HepG2 (cell line): ENCODE measurements at regions not wholly inside any gene's neighbourhood (a gene's known extent, or its start where the extent isn't known, plus 50 kb on each side); places are given as distances from the start of the nearest gene placed in this dataset.

Source experiments
- BHLHE40 ChIP-seq: IDR thresholded peaks from 2 replicates; pipeline ENCODE4 v1.6.1; 2011; ENCODE audit warnings: low read length, improper control_type of control experiment
- BORCS8-MEF2B ChIP-seq: sonication (generic); formaldehyde crosslinking; IDR thresholded peaks from 2 replicates; pipeline ENCODE4 v1.8.0; 2022; ENCODE audit warnings: mild to moderate bottlenecking, missing genetic modification reagents
- CEBPB ChIP-seq: IDR thresholded peaks from 2 replicates; pipeline ENCODE4 v1.6.1; 2011; ENCODE audit warnings: low read depth, low read length, improper control_type of control experiment, borderline replicate concordance
- FOXK1 ChIP-seq: sonication (generic); formaldehyde crosslinking; IDR thresholded peaks from 2 replicates; pipeline ENCODE4 v1.4.0; 2020; ENCODE audit warnings: low read depth, missing genetic modification reagents, borderline replicate concordance
- GRHL1 ChIP-seq: sonication (generic); formaldehyde crosslinking; conservative IDR thresholded peaks from 2 replicates; pipeline ENCODE4 v1.8.0; 2022; ENCODE audit warnings: missing genetic modification reagents
- HOXA9 ChIP-seq: sonication (generic); formaldehyde crosslinking; IDR thresholded peaks from 2 replicates; pipeline ENCODE4 v1.8.1; 2022; ENCODE audit warnings: missing genetic modification reagents, mild to moderate bottlenecking, moderate library complexity, borderline replicate concordance
- IKZF1 ChIP-seq: fragments of 450-650 bp; IDR thresholded peaks from 2 replicates; pipeline ENCODE4 v1.7.1; 2016
- MAZ ChIP-seq, 2 experiments: sonication (generic) in 1 of 2; formaldehyde crosslinking in 1 of 2; IDR thresholded peaks; 2 replicates each; pipeline versions ENCODE4 v1.5.0 to v1.6.1; 2012 to 2020; ENCODE audit warnings: low read depth in 2 of 2, mild to moderate bottlenecking in 2 of 2, borderline replicate concordance in 1 of 2, improper control_type of control experiment in 1 of 2, low read length in 1 of 2, missing genetic modification reagents in 1 of 2, moderate library complexity in 1 of 2
- MED1 ChIP-seq: sonication (generic); formaldehyde crosslinking; IDR thresholded peaks from 2 replicates; pipeline ENCODE4 v1.4.0; 2020; ENCODE audit warnings: missing genetic modification reagents
- POLR2AphosphoS5 ChIP-seq: IDR thresholded peaks from 2 replicates; pipeline ENCODE4 v1.6.1; 2012; ENCODE audit warnings: low read depth, low read length
- ZNF142 ChIP-seq: sonication (generic); formaldehyde crosslinking; IDR thresholded peaks from 2 replicates; pipeline ENCODE4 v1.4.0; 2020; ENCODE audit warnings: missing genetic modification reagents
- ZNF331 ChIP-seq: sonication (generic); formaldehyde crosslinking; IDR thresholded peaks from 2 replicates; pipeline ENCODE4 v1.4.0; 2020; ENCODE audit warnings: missing genetic modification reagents
- ZNF749 ChIP-seq: sonication (generic); formaldehyde crosslinking; IDR thresholded peaks from 2 replicates; pipeline ENCODE4 v1.8.0; 2022; ENCODE audit warnings: mild to moderate bottlenecking, missing genetic modification reagents, moderate library complexity, borderline replicate concordance
- ZSCAN29 ChIP-seq: sonication (generic); formaldehyde crosslinking; conservative IDR thresholded peaks from 2 replicates; pipeline ENCODE4 v1.4.0; 2020; ENCODE audit warnings: mild to moderate bottlenecking, missing genetic modification reagents
- TF ChIP-seq, protein P1 (sequence below): sonication (generic); formaldehyde crosslinking; IDR thresholded peaks from 2 replicates; pipeline ENCODE4 v1.5.0; 2020; ENCODE audit warnings: missing genetic modification reagents
- TF ChIP-seq, protein P2 (sequence below): sonication (generic); formaldehyde crosslinking; IDR thresholded peaks from 2 replicates; pipeline ENCODE4 v1.4.0; 2020; ENCODE audit warnings: missing genetic modification reagents, borderline replicate concordance
- TF ChIP-seq, protein P3 (sequence below): fragments of 450-650 bp; IDR thresholded peaks from 2 replicates; pipeline ENCODE4 v1.6.1; 2016

DNA sequence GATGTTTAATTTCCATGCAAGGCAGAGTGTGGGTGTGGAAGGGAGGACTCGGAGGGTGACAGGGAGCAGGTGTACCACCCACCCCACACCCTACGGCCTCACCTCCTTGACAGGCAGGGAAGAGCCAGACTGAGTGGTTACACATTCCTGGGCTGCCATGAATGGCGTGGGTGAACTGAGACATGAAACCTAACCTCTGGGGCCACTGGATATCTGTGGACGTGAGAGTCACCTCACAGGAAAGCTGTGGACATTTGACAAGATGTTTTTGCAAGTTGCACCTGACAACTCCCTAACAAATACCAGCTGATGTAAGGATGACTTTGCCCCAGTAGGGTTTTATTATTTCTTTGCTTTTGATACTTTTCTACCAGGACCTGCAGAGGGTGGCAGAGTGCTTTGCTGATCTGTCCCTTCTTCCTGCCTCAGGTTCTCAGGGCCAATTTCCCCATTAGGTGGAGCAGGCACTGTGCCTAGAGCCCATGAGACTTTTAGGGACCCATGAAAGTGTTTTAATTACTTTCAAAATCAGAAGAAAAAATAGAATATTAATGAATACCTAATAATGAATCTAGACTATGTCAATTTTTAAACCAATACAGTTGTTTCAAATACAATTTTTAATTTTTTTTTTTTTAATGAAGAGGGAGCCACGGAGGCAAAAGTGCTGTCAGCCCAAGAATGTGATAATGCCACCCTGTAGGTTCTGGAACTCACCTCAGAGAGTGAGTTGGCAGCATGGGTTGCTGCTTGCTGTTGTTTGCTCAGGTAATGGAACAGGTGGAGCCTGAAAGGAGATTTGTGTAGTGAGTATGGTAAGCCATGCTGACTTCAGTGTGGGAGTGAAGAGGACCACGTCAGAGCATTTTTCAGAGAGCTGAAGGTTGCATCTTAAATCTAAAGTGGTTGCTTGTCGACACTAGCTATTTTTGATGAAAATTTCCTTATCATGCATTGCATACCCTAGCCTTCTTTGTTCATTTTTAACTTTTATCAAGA is 58.0 kb upstream of the CYSLTR2 start (continued):
- no peak for TF ChIP-seq BORCS8-MEF2B (CRISPR knock-in tag)
- TF ChIP-seq, protein P1, sequence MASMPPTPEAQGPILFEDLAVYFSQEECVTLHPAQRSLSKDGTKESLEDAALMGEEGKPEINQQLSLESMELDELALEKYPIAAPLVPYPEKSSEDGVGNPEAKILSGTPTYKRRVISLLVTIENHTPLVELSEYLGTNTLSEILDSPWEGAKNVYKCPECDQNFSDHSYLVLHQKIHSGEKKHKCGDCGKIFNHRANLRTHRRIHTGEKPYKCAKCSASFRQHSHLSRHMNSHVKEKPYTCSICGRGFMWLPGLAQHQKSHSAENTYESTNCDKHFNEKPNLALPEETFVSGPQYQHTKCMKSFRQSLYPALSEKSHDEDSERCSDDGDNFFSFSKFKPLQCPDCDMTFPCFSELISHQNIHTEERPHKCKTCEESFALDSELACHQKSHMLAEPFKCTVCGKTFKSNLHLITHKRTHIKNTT (CRISPR knock-in tag), result no peak
- TF ChIP-seq, protein P2, sequence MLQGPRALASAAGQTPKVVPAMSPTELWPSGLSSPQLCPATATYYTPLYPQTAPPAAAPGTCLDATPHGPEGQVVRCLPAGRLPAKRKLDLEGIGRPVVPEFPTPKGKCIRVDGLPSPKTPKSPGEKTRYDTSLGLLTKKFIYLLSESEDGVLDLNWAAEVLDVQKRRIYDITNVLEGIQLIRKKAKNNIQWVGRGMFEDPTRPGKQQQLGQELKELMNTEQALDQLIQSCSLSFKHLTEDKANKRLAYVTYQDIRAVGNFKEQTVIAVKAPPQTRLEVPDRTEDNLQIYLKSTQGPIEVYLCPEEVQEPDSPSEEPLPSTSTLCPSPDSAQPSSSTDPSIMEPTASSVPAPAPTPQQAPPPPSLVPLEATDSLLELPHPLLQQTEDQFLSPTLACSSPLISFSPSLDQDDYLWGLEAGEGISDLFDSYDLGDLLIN, result no peak
- no peak for TF ChIP-seq CEBPB
- TF ChIP-seq MED1, result no peak; the same call in 1 of the 2 replicates
- TF ChIP-seq POLR2AphosphoS5, result no peak
- TF ChIP-seq, protein P3, sequence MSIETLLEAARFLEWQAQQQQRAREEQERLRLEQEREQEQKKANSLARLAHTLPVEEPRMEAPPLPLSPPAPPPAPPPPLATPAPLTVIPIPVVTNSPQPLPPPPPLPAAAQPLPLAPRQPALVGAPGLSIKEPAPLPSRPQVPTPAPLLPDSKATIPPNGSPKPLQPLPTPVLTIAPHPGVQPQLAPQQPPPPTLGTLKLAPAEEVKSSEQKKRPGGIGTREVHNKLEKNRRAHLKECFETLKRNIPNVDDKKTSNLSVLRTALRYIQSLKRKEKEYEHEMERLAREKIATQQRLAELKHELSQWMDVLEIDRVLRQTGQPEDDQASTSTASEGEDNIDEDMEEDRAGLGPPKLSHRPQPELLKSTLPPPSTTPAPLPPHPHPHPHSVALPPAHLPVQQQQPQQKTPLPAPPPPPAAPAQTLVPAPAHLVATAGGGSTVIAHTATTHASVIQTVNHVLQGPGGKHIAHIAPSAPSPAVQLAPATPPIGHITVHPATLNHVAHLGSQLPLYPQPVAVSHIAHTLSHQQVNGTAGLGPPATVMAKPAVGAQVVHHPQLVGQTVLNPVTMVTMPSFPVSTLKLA, result no peak
- TF ChIP-seq ZNF331 (CRISPR knock-in tag), result no peak
- no peak for TF ChIP-seq HOXA9 (CRISPR knock-in tag)
- no peak for TF ChIP-seq IKZF1
- TF ChIP-seq FOXK1 (CRISPR knock-in tag), result no peak
- TF ChIP-seq ZNF749 (CRISPR knock-in tag), result no peak
- no peak for TF ChIP-seq ZNF142 (CRISPR knock-in tag)
- TF ChIP-seq GRHL1 (CRISPR knock-in tag), result no peak
- no peak for TF ChIP-seq BHLHE40
- no peak for TF ChIP-seq MAZ (IDR thresholded peaks at IDR 0.05; ENCODE audit: borderline replicate concordance, low read depth, low read length)
- TF ChIP-seq MAZ (CRISPR knock-in tag; IDR thresholded peaks at IDR 0.05; ENCODE audit: low read depth), result no peak
- TF ChIP-seq ZSCAN29 (CRISPR knock-in tag), result no peak
